Ascending aorta (tissue), 2 donors: ENCODE measurements at regions not wholly inside any gene's neighbourhood (a gene's known extent, or its start where the extent isn't known, plus 50 kb on each side); places are given as distances from the start of the nearest gene placed in this dataset.

ENCODE experiments used
- DNase-seq, 2 donors: peaks; one replicate each; pipeline ENCODE4 v3.0.0-alpha.2; 2019; ENCODE audit warnings: low spot score in 2 of 2
- H3K27ac ChIP-seq, 2 donors: fragments of 200-600 bp; sonication (generic); one replicate each; pipeline ENCODE4 v1.5.1; 2016 to 2017; ENCODE audit warnings: mild to moderate bottlenecking in 1 of 2
- H3K27me3 ChIP-seq: fragments of 200-600 bp; sonication (generic); one replicate; pipeline ENCODE4 v1.5.1; 2017
- H3K36me3 ChIP-seq, 2 donors: fragments of 200-600 bp; sonication (generic); one replicate each; pipeline ENCODE4 v1.5.1; 2016
- H3K4me1 ChIP-seq, 2 donors: fragments of 200-600 bp; sonication (generic); one replicate each; pipeline ENCODE4 v1.5.1; 2016 to 2017; ENCODE audit warnings: mild to moderate bottlenecking in 1 of 2
- H3K4me3 ChIP-seq, 2 donors: fragments of 200-600 bp; sonication (generic); one replicate each; pipeline ENCODE4 v1.5.1; 2016 to 2017; ENCODE audit warnings: mild to moderate bottlenecking in 1 of 2
- H3K9me3 ChIP-seq, 2 donors: fragments of 200-600 bp; sonication (generic); one replicate each; pipeline ENCODE4 v1.5.1; 2016
- CTCF ChIP-seq, 3 experiments: fragments of 200-600 bp in 2 of 3; fragments of 450-650 bp in 1 of 3; sonication (generic) in 2 of 3; IDR thresholded peaks; one replicate each; pipeline ENCODE4 v1.5.1; 2016 to 2019; ENCODE audit warnings: antibody characterized with exemption in 3 of 3, mild to moderate bottlenecking in 1 of 3, moderate library complexity in 1 of 3
- intact Hi-C: fragments of 100-400 bp; cut with DNase I; formaldehyde crosslinking; loops from one replicate; pipeline ENCODE4 v1.15.1; 2023

GRCh38 chr12:73361864-73362230 is 1089.7 kb downstream of the TRHDE start:
- no peaks in the 10 kb centered on the region for H3K9me3 ChIP-seq
- no peak for DNase-seq
- H3K27me3 ChIP-seq: no peaks in the 10 kb centered on the region
- TF ChIP-seq CTCF (IDR thresholded peaks at IDR 0.05): no peak
- H3K4me3 ChIP-seq: no peak overlapping the region
- no peaks in the 10 kb centered on the region for H3K4me1 ChIP-seq
- no peak overlapping the region for H3K27ac ChIP-seq
- intact Hi-C loops: no loop called here
- H3K36me3 ChIP-seq: no peaks in the 10 kb centered on the region

DNA sequence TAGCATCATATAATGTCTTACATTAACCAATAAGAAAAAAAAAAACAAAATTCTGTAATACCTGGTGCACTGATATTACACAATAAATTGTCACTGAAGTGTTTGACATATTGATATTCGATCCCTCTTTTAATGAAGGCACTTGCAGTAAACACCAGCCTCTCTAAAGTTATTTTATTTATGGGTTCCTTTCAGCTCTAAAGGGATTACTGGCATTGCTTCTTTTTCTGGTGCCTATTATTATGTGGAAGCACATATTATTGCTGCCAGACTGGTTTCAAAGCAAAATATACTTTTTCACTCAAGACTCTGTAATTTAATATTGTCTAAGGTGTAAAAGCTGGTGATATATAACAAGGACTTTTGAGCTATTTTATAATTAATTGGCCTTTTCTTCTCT is 1090.5 kb downstream of the TRHDE start:
- H3K4me1 ChIP-seq: no peaks in the 10 kb centered on the region
- no peaks in the 10 kb centered on the region for H3K9me3 ChIP-seq
- intact Hi-C loops: no loop called here
- TF ChIP-seq CTCF (IDR thresholded peaks at IDR 0.05): no peak
- H3K4me3 ChIP-seq: no peak overlapping the region
- no peak overlapping the region for H3K27ac ChIP-seq
- DNase-seq: no peak
- no peaks in the 10 kb centered on the region for H3K36me3 ChIP-seq
- H3K27me3 ChIP-seq: no peaks in the 10 kb centered on the region

DNA sequence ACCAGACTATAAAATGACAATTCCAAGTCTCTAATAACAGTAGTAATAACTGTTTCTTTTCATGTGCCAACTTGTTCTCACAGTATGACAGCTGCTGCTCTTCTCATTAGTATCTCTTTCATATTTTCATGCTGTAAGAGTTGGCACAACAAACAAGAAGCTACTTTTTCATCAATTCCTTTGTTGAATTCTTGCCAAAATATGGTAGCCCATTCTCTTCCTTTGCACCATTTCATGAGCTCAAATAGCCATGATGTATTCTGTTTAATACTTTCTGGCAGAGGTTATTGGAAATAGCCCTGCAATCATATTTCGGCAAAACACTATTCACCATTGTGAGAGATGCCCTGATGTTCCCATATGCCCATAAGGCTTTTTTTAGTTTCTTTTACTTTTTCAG is 1100.7 kb downstream of the TRHDE start:
- H3K4me3 ChIP-seq: no peak overlapping the region
- TF ChIP-seq CTCF (IDR thresholded peaks at IDR 0.05): no peak
- H3K27me3 ChIP-seq: no peaks in the 10 kb centered on the region
- no peak overlapping the region for H3K27ac ChIP-seq
- H3K9me3 ChIP-seq: no peaks in the 10 kb centered on the region
- H3K36me3 ChIP-seq: no peaks in the 10 kb centered on the region
- no peaks in the 10 kb centered on the region for H3K4me1 ChIP-seq
- intact Hi-C loops: no loop called here
- no peak for DNase-seq

DNA sequence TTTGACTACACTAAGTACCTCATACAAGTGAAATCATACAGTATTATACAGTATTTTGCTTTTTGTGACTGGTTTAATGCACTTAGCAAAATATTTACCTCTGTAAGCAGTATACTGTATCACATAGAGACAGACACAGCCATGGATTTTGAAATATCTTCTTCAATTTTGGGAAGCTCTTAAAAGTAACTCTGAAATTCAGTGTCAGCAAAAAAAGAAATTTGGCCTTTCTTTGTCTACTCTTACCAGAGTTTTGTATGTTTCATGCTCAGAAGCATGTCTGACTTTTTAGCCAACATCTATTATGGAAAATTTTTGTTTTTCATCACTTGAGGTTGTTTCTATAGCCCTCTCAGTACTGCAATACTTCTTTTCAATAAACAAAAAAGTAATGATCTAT is 1102.2 kb downstream of the TRHDE start:
- intact Hi-C loops: no loop called here
- H3K9me3 ChIP-seq: no peaks in the 10 kb centered on the region
- TF ChIP-seq CTCF (IDR thresholded peaks at IDR 0.05): no peak
- H3K36me3 ChIP-seq: no peaks in the 10 kb centered on the region
- no peaks in the 10 kb centered on the region for H3K4me1 ChIP-seq
- no peak for DNase-seq
- no peaks in the 10 kb centered on the region for H3K27me3 ChIP-seq
- H3K27ac ChIP-seq: no peak overlapping the region
- H3K4me3 ChIP-seq: no peak overlapping the region

DNA sequence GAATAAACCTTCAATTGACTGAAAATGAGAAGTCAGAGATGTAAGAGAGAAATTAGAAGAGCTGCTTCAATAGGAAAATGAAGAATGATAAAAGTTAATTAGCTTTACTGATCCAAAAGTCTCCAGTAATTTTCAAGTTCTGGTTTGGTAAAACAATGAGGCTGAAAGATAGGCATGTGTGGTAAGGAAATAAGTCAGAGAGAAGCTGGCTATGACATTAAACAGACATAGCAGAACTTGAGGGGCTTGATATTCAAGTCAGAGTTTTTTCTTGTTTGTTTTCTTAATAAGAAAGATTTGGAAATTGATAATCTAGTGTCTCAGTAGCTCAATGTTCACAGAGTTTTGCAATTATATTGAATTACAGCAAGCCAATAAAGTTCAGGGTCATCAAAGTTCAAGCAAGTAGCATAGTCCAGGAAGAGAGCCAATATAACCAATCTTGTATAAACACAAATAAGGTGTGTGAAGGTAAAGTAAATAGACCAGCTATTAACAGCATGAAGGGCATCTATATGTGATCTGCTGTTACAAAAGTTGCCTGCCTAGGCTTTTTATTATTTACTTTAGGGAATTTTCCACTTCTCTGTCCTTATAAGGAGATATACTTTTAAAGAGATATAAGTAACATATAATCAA is 1111.5 kb downstream of the TRHDE start:
- intact Hi-C loops: no loop called here
- Histone ChIP-seq H3K9me3 (no peaks in the 10 kb centered on the region), H3K27ac (no peak overlapping the region), H3K36me3 (no peaks in the 10 kb centered on the region), H3K27me3 (no peaks in the 10 kb centered on the region), H3K4me3 (no peak overlapping the region), H3K4me1 (no peaks in the 10 kb centered on the region)
- TF ChIP-seq CTCF (IDR thresholded peaks at IDR 0.05): no peak
- DNase-seq: no peak

DNA sequence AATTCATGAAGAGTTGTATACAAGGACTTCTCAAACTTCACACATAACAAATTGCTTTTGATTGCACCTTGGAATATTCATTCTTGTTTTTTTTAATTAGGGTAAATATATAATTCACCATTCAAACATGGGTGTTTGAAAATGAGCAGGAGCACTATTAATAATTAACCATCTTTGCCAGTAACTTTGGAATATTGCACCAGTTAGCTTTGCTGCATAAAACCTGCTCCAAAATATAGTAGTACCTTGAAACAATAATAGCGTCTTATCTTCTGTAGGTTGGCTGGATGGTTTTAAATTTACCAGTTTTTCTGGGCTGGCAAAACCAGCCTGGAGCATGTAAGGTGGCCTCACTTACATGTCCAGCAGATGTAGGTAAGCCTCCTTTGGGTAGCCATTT is 1112.4 kb downstream of the TRHDE start:
- intact Hi-C loops: no loop called here
- no peak for TF ChIP-seq CTCF (IDR thresholded peaks at IDR 0.05)

More for the DNA sequence above, 1112.4 kb downstream of the TRHDE start:
- DNase-seq: no peak
- Histone ChIP-seq H3K4me3 (no peak overlapping the region), H3K36me3 (no peaks in the 10 kb centered on the region), H3K4me1 (no peaks in the 10 kb centered on the region), H3K27me3 (no peaks in the 10 kb centered on the region), H3K9me3 (no peaks in the 10 kb centered on the region), H3K27ac (no peak overlapping the region)
